ENCODE measurements at regions not wholly inside any gene's neighbourhood (a gene's known extent, or its start where the extent isn't known, plus 50 kb on each side); places are given as distances from the start of the nearest gene placed in this dataset.

GRCh38 chr11:134740590-134741261, 328.7 kb upstream of the B3GAT1 start:
- TF ChIP-seq, protein P1, sequence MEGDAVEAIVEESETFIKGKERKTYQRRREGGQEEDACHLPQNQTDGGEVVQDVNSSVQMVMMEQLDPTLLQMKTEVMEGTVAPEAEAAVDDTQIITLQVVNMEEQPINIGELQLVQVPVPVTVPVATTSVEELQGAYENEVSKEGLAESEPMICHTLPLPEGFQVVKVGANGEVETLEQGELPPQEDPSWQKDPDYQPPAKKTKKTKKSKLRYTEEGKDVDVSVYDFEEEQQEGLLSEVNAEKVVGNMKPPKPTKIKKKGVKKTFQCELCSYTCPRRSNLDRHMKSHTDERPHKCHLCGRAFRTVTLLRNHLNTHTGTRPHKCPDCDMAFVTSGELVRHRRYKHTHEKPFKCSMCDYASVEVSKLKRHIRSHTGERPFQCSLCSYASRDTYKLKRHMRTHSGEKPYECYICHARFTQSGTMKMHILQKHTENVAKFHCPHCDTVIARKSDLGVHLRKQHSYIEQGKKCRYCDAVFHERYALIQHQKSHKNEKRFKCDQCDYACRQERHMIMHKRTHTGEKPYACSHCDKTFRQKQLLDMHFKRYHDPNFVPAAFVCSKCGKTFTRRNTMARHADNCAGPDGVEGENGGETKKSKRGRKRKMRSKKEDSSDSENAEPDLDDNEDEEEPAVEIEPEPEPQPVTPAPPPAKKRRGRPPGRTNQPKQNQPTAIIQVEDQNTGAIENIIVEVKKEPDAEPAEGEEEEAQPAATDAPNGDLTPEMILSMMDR (conservative IDR thresholded peaks at IDR 0.05): no peak
- peaks cover 14% of the 10 kb centered on the region for H3K4me1 Mint-ChIP-seq (ENCODE audit: unreplicated experiment)
- H3K27ac Mint-ChIP-seq: no peak overlapping the region
- peaks cover 24% of the 10 kb centered on the region for H3K27me3 Mint-ChIP-seq
- DNase-seq (ENCODE audit: extremely low spot score, unreplicated experiment): no peak
- no peaks in the 10 kb centered on the region for H3K36me3 Mint-ChIP-seq
- no peak overlapping the region for H3K4me3 Mint-ChIP-seq
- H3K9me3 Mint-ChIP-seq: no peaks in the 10 kb centered on the region

- Mint-ChIP-seq H3K4me3 (no peak overlapping the region), H3K27me3 (peaks cover 22% of the 10 kb centered on the region), H3K27ac (no peak overlapping the region), H3K4me1 (ENCODE audit: unreplicated experiment) (peaks cover 24% of the 10 kb centered on the region), H3K36me3 (no peaks in the 10 kb centered on the region), H3K9me3 (no peaks in the 10 kb centered on the region)
- TF ChIP-seq, protein P1 (conservative IDR thresholded peaks at IDR 0.05): no peak
- DNase-seq (ENCODE audit: extremely low spot score, unreplicated experiment): no peak
These were observed 327.1 kb upstream of the B3GAT1 start for GRCh38 chr11:134739136-134739535.

- H3K4me3 Mint-ChIP-seq: no peak overlapping the region
- peaks cover 29% of the 10 kb centered on the region for H3K4me1 Mint-ChIP-seq (ENCODE audit: unreplicated experiment)
- DNase-seq (ENCODE audit: extremely low spot score, unreplicated experiment): no peak
- TF ChIP-seq, protein P1 (conservative IDR thresholded peaks at IDR 0.05): no peak
- H3K9me3 Mint-ChIP-seq: no peaks in the 10 kb centered on the region
- H3K36me3 Mint-ChIP-seq: no peaks in the 10 kb centered on the region
- no peak overlapping the region for H3K27ac Mint-ChIP-seq
- H3K27me3 Mint-ChIP-seq: peaks cover 19% of the 10 kb centered on the region
These were observed 326.5 kb upstream of the B3GAT1 start for GRCh38 chr11:134738581-134738980.

GRCh38 chr11:134737563-134738510, 325.8 kb upstream of the B3GAT1 start:
- H3K9me3 Mint-ChIP-seq: no peaks in the 10 kb centered on the region
- H3K4me3 Mint-ChIP-seq: no peak overlapping the region
- no peak overlapping the region for H3K27ac Mint-ChIP-seq
- peaks cover 22% of the 10 kb centered on the region for H3K27me3 Mint-ChIP-seq
- DNase-seq (ENCODE audit: extremely low spot score, unreplicated experiment): no peak
- H3K36me3 Mint-ChIP-seq: no peaks in the 10 kb centered on the region
- peaks cover 32% of the 10 kb centered on the region for H3K4me1 Mint-ChIP-seq (ENCODE audit: unreplicated experiment)
- TF ChIP-seq, protein P1 (conservative IDR thresholded peaks at IDR 0.05): no peak

GRCh38 chr11:134736251-134736947, 324.4 kb upstream of the B3GAT1 start:
- Mint-ChIP-seq H3K27ac (no peak overlapping the region), H3K9me3 (no peaks in the 10 kb centered on the region), H3K4me1 (ENCODE audit: unreplicated experiment) (peaks cover 21% of the 10 kb centered on the region), H3K36me3 (no peaks in the 10 kb centered on the region), H3K27me3 (peaks cover 25% of the 10 kb centered on the region), H3K4me3 (no peak overlapping the region)
- TF ChIP-seq, protein P1 (conservative IDR thresholded peaks at IDR 0.05): no peak
- no peak for DNase-seq (ENCODE audit: extremely low spot score, unreplicated experiment)

All from type B pancreatic cell (in vitro differentiated cells).